A549 (cell line): ENCODE measurements at regions not wholly inside any gene's neighbourhood (a gene's known extent, or its start where the extent isn't known, plus 50 kb on each side); places are given as distances from the start of the nearest gene placed in this dataset.

ENCODE experiments used
- EP300 ChIP-seq, 2 experiments: fragments of >200 bp; sonication (Bioruptor Twin); formaldehyde crosslinking; IDR thresholded peaks; 2 replicates in 1 of 2; 3 replicates in 1 of 2; pipeline ENCODE4 v1.6.1; 2016 to 2017
- HOXA7 ChIP-seq: fragments of 250-450 bp; sonication (Bioruptor Pico); IDR thresholded peaks from 2 replicates; pipeline ENCODE4 v1.5.0; 2020; ENCODE audit warnings: mild to moderate bottlenecking, moderate library complexity
- KDM1A ChIP-seq: fragments of 200-600 bp; sonication (generic); IDR thresholded peaks from 2 replicates; pipeline ENCODE4 v1.6.1; 2016; ENCODE audit warnings: low read depth, mild to moderate bottlenecking
- MYC ChIP-seq: IDR thresholded peaks from 2 replicates; pipeline ENCODE4 v1.6.1; 2012; ENCODE audit warnings: mild to moderate bottlenecking, inconsistent platforms, low read length, improper control_type of control experiment, borderline replicate concordance
- POLR2A ChIP-seq: IDR thresholded peaks from 2 replicates; pipeline ENCODE4 v1.6.1; 2012; ENCODE audit warnings: mild to moderate bottlenecking, low read length
- RFX5 ChIP-seq: fragments of 450-650 bp; IDR thresholded peaks from 2 replicates; pipeline ENCODE4 v1.7.1; 2014; ENCODE audit warnings: antibody characterized with exemption, mild to moderate bottlenecking, moderate library complexity
- TF ChIP-seq, protein P1 (sequence below): fragments of >200 bp; sonication (Bioruptor Twin); formaldehyde crosslinking; IDR thresholded peaks from 3 replicates; pipeline ENCODE4 v1.5.1; 2016
- TF ChIP-seq, protein P2 (sequence below): fragments of 450-650 bp; IDR thresholded peaks from 2 replicates; pipeline ENCODE4 v1.6.1; 2014; ENCODE audit warnings: antibody characterized with exemption
- TF ChIP-seq, protein P3 (sequence below): fragments of >200 bp; sonication (Bioruptor Twin); formaldehyde crosslinking; IDR thresholded peaks from 2 replicates; pipeline ENCODE4 v1.6.1; 2016

DNA sequence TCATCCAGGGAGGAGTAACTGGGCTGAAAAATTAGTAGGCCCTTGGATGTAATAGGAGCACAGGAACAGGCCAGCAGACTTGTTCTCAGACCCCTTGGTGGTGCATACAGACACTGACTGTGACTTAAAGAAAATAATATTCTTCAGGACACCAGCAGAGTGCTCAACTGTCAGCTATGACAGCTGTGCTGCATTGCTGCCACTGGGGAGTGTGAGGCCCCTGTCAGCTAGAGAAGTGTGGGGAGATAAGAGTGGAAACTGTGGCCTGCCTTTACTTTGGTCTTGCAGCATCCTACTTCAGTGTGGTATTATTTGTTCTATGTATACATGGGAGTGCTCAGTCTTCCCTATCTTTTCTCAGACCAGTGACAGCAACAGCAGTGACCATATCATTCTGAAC is 203.2 kb upstream of the KDM5D start:
- TF ChIP-seq, protein P1, sequence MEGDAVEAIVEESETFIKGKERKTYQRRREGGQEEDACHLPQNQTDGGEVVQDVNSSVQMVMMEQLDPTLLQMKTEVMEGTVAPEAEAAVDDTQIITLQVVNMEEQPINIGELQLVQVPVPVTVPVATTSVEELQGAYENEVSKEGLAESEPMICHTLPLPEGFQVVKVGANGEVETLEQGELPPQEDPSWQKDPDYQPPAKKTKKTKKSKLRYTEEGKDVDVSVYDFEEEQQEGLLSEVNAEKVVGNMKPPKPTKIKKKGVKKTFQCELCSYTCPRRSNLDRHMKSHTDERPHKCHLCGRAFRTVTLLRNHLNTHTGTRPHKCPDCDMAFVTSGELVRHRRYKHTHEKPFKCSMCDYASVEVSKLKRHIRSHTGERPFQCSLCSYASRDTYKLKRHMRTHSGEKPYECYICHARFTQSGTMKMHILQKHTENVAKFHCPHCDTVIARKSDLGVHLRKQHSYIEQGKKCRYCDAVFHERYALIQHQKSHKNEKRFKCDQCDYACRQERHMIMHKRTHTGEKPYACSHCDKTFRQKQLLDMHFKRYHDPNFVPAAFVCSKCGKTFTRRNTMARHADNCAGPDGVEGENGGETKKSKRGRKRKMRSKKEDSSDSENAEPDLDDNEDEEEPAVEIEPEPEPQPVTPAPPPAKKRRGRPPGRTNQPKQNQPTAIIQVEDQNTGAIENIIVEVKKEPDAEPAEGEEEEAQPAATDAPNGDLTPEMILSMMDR, result no peak
- TF ChIP-seq EP300 (IDR thresholded peaks at IDR 0.05) (no peak), KDM1A (no peak), HOXA7 (CRISPR knock-in tag) (no peak), MYC (no peak), RFX5 (no peak), POLR2A (no peak)
- TF ChIP-seq, protein P2, sequence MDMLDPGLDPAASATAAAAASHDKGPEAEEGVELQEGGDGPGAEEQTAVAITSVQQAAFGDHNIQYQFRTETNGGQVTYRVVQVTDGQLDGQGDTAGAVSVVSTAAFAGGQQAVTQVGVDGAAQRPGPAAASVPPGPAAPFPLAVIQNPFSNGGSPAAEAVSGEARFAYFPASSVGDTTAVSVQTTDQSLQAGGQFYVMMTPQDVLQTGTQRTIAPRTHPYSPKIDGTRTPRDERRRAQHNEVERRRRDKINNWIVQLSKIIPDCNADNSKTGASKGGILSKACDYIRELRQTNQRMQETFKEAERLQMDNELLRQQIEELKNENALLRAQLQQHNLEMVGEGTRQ, result no peak
- TF ChIP-seq, protein P3, sequence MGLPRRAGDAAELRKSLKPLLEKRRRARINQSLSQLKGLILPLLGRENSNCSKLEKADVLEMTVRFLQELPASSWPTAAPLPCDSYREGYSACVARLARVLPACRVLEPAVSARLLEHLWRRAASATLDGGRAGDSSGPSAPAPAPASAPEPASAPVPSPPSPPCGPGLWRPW, result no peak
